ENCODE measurements at regions not wholly inside any gene's neighbourhood (a gene's known extent, or its start where the extent isn't known, plus 50 kb on each side); places are given as distances from the start of the nearest gene placed in this dataset.

DNA sequence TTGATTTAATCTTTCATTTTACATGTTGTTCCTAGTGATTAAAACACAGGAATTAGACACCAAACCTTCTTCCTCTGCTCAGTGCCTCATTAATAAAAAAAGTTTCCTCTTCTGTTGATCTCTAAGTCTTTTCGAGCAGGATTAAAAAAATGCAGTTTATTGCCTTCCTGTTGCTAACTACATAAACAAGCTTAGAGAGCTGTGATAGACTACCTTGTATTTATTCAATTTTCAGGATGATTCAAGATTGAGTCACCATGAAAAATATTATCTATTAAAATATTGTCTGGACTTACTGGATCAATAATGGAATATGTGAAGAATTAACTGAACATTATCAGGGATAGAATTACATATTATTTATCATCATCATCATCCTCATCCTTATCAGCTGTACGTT is 1089.6 kb upstream of the CNTNAP5 start:
- no peak for DNase-seq (ENCODE audit: low read depth)
- H3K4me3 ChIP-seq (ENCODE audit: low read depth, low read length) = no peak overlapping the region
- TF ChIP-seq, protein P1, sequence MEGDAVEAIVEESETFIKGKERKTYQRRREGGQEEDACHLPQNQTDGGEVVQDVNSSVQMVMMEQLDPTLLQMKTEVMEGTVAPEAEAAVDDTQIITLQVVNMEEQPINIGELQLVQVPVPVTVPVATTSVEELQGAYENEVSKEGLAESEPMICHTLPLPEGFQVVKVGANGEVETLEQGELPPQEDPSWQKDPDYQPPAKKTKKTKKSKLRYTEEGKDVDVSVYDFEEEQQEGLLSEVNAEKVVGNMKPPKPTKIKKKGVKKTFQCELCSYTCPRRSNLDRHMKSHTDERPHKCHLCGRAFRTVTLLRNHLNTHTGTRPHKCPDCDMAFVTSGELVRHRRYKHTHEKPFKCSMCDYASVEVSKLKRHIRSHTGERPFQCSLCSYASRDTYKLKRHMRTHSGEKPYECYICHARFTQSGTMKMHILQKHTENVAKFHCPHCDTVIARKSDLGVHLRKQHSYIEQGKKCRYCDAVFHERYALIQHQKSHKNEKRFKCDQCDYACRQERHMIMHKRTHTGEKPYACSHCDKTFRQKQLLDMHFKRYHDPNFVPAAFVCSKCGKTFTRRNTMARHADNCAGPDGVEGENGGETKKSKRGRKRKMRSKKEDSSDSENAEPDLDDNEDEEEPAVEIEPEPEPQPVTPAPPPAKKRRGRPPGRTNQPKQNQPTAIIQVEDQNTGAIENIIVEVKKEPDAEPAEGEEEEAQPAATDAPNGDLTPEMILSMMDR (IDR thresholded peaks at IDR 0.05; ENCODE audit: low read depth, low read length) = no peak
- TF ChIP-seq POLR2A (IDR thresholded peaks at IDR 0.05; ENCODE audit: extremely low read depth, insufficient read length) = no peak

- TF ChIP-seq, protein P2, sequence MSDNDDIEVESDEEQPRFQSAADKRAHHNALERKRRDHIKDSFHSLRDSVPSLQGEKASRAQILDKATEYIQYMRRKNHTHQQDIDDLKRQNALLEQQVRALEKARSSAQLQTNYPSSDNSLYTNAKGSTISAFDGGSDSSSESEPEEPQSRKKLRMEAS (IDR thresholded peaks at IDR 0.05; ENCODE audit: low read depth, low read length) = no peak
- no peak for TF ChIP-seq MYC (IDR thresholded peaks at IDR 0.05; ENCODE audit: low read depth, low read length)
- TF ChIP-seq, protein P1 (IDR thresholded peaks at IDR 0.05; ENCODE audit: low read depth, low read length) = no peak
- no peak for TF ChIP-seq POLR2A (IDR thresholded peaks at IDR 0.05; ENCODE audit: extremely low read depth, insufficient read length)
- no peak overlapping the region for H3K4me3 ChIP-seq (ENCODE audit: low read depth, low read length)
- no peak for DNase-seq (ENCODE audit: low read depth)
These were observed 1085.3 kb upstream of the CNTNAP5 start for GRCh38 chr2:122939796-122940195.

GRCh38 chr2:122949523-122949922 is 1075.6 kb upstream of the CNTNAP5 start:
- TF ChIP-seq POLR2A (IDR thresholded peaks at IDR 0.05; ENCODE audit: extremely low read depth, insufficient read length) (no peak), MYC (IDR thresholded peaks at IDR 0.05; ENCODE audit: low read depth, low read length) (no peak)
- TF ChIP-seq, protein P1 (IDR thresholded peaks at IDR 0.05; ENCODE audit: low read depth, low read length) = no peak
- TF ChIP-seq, protein P2 (IDR thresholded peaks at IDR 0.05; ENCODE audit: low read depth, low read length) = no peak
- no peak for DNase-seq (ENCODE audit: low read depth)
- H3K4me3 ChIP-seq (ENCODE audit: low read depth, low read length) = no peak overlapping the region

GRCh38 chr2:122955776-122956175 is 1069.3 kb upstream of the CNTNAP5 start:
- H3K4me3 ChIP-seq (ENCODE audit: low read depth, low read length) = no peak overlapping the region
- TF ChIP-seq MYC (IDR thresholded peaks at IDR 0.05; ENCODE audit: low read depth, low read length) = no peak
- TF ChIP-seq, protein P1 (IDR thresholded peaks at IDR 0.05; ENCODE audit: low read depth, low read length) = no peak
- no peak for TF ChIP-seq POLR2A (IDR thresholded peaks at IDR 0.05; ENCODE audit: extremely low read depth, insufficient read length)
- TF ChIP-seq, protein P2 (IDR thresholded peaks at IDR 0.05; ENCODE audit: low read depth, low read length) = no peak
- DNase-seq (ENCODE audit: low read depth) = no peak

- no peak overlapping the region for H3K4me3 ChIP-seq (ENCODE audit: low read depth, low read length)
- DNase-seq (ENCODE audit: low read depth) = no peak
- TF ChIP-seq, protein P2 (IDR thresholded peaks at IDR 0.05; ENCODE audit: low read depth, low read length) = no peak
- TF ChIP-seq MYC (IDR thresholded peaks at IDR 0.05; ENCODE audit: low read depth, low read length) = no peak
- TF ChIP-seq, protein P1 (IDR thresholded peaks at IDR 0.05; ENCODE audit: low read depth, low read length) = no peak
These were observed 1064.1 kb upstream of the CNTNAP5 start for GRCh38 chr2:122960759-122961641.
